ENCODE measurements at regions not wholly inside any gene's neighbourhood (a gene's known extent, or its start where the extent isn't known, plus 50 kb on each side); places are given as distances from the start of the nearest gene placed in this dataset.

DNA sequence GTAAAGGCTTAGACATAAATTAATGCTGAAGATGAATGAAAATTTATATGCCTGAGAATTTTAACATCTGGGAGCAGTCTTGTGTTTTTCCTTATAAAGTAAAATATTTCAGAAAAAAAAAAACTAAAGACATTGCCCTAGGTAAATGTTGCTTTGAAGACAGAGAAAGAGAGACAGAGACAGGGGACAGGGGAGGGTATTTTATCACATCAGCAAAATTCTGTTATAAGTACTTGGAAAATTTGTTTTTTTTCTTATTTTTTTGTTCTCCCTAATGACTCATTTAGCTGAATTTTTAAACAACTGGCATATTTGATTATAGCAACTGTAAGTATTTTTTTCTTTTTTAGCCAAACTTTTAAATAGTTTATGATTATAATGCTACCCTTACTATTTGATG, 1540.6 kb upstream of the GBE1 start:
- Histone ChIP-seq H3K79me2 (ENCODE audit: control insufficient read depth, insufficient read depth, low read length) (no peaks in the 10 kb centered on the region), H3K4me3 (no peak overlapping the region), H3K4me2 (ENCODE audit: control insufficient read depth, insufficient read depth) (no peak overlapping the region), H4K20me1 (ENCODE audit: control insufficient read depth, insufficient read depth) (no peaks in the 10 kb centered on the region), H2AFZ (ENCODE audit: control insufficient read depth, low read depth, low read length) (no peak overlapping the region), H3K4me1 (ENCODE audit: control insufficient read depth, insufficient read depth, low read length) (no peaks in the 10 kb centered on the region), H3K9me3 (replicated peaks; ENCODE audit: control insufficient read depth, insufficient read depth, low read length) (no peaks in the 10 kb centered on the region), H3K36me3 (ENCODE audit: control insufficient read depth in 2 of 2, insufficient read depth in 2 of 2, low read length in 1 of 2) (no peaks in the 10 kb centered on the region), H3K9ac (ENCODE audit: control insufficient read depth, insufficient read depth, low read length) (no peak overlapping the region), H3K27me3 (replicated peaks in 1 of 2; ENCODE audit: control insufficient read depth in 2 of 2, insufficient read depth in 2 of 2, low read length in 1 of 2) (no peaks in the 10 kb centered on the region), H3K27ac (ENCODE audit: control insufficient read depth, insufficient read depth) (no peak overlapping the region)
- DNase-seq (ENCODE audit: low read depth, low spot score) = no peak
- intact Hi-C loops (cut with micrococcal nuclease; ENCODE audit: unreplicated experiment) = no loop called here
- CTCF ChIA-PET = no interaction called here
- TF ChIP-seq, protein P1, sequence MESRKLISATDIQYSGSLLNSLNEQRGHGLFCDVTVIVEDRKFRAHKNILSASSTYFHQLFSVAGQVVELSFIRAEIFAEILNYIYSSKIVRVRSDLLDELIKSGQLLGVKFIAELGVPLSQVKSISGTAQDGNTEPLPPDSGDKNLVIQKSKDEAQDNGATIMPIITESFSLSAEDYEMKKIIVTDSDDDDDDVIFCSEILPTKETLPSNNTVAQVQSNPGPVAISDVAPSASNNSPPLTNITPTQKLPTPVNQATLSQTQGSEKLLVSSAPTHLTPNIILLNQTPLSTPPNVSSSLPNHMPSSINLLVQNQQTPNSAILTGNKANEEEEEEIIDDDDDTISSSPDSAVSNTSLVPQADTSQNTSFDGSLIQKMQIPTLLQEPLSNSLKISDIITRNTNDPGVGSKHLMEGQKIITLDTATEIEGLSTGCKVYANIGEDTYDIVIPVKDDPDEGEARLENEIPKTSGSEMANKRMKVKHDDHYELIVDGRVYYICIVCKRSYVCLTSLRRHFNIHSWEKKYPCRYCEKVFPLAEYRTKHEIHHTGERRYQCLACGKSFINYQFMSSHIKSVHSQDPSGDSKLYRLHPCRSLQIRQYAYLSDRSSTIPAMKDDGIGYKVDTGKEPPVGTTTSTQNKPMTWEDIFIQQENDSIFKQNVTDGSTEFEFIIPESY (IDR thresholded peaks at IDR 0.05) = no peak
- TF ChIP-seq GABPA (IDR thresholded peaks at IDR 0.05; ENCODE audit: low read depth) (no peak), EGR1 (IDR thresholded peaks at IDR 0.05; ENCODE audit: borderline replicate concordance in 1 of 2, low read depth in 2 of 2, low read length in 2 of 2) (no peak), SMARCA5 (IDR thresholded peaks at IDR 0.05) (no peak), RBBP5 (conservative IDR thresholded peaks at IDR 0.05) (no peak), RFX5 (IDR thresholded peaks at IDR 0.05; ENCODE audit: low read depth, low read length) (no peak), SMC3 (IDR thresholded peaks at IDR 0.05; ENCODE audit: borderline replicate concordance, low read length) (no peak), ZNF622 (IDR thresholded peaks at IDR 0.05) (no peak), HDGF (IDR thresholded peaks at IDR 0.05) (no peak), TCF3 (IDR thresholded peaks at IDR 0.05; ENCODE audit: borderline replicate concordance, insufficient read depth, low read depth, low read length) (no peak), ATF7 (IDR thresholded peaks at IDR 0.05; ENCODE audit: low read depth) (no peak)
- TF ChIP-seq, protein P2, sequence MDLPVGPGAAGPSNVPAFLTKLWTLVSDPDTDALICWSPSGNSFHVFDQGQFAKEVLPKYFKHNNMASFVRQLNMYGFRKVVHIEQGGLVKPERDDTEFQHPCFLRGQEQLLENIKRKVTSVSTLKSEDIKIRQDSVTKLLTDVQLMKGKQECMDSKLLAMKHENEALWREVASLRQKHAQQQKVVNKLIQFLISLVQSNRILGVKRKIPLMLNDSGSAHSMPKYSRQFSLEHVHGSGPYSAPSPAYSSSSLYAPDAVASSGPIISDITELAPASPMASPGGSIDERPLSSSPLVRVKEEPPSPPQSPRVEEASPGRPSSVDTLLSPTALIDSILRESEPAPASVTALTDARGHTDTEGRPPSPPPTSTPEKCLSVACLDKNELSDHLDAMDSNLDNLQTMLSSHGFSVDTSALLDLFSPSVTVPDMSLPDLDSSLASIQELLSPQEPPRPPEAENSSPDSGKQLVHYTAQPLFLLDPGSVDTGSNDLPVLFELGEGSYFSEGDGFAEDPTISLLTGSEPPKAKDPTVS (IDR thresholded peaks at IDR 0.05; ENCODE audit: low read depth, low read length) = no peak
- TF ChIP-seq, protein P3, sequence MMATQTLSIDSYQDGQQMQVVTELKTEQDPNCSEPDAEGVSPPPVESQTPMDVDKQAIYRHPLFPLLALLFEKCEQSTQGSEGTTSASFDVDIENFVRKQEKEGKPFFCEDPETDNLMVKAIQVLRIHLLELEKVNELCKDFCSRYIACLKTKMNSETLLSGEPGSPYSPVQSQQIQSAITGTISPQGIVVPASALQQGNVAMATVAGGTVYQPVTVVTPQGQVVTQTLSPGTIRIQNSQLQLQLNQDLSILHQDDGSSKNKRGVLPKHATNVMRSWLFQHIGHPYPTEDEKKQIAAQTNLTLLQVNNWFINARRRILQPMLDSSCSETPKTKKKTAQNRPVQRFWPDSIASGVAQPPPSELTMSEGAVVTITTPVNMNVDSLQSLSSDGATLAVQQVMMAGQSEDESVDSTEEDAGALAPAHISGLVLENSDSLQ (IDR thresholded peaks at IDR 0.05) = no peak
- TF ChIP-seq, protein P4, sequence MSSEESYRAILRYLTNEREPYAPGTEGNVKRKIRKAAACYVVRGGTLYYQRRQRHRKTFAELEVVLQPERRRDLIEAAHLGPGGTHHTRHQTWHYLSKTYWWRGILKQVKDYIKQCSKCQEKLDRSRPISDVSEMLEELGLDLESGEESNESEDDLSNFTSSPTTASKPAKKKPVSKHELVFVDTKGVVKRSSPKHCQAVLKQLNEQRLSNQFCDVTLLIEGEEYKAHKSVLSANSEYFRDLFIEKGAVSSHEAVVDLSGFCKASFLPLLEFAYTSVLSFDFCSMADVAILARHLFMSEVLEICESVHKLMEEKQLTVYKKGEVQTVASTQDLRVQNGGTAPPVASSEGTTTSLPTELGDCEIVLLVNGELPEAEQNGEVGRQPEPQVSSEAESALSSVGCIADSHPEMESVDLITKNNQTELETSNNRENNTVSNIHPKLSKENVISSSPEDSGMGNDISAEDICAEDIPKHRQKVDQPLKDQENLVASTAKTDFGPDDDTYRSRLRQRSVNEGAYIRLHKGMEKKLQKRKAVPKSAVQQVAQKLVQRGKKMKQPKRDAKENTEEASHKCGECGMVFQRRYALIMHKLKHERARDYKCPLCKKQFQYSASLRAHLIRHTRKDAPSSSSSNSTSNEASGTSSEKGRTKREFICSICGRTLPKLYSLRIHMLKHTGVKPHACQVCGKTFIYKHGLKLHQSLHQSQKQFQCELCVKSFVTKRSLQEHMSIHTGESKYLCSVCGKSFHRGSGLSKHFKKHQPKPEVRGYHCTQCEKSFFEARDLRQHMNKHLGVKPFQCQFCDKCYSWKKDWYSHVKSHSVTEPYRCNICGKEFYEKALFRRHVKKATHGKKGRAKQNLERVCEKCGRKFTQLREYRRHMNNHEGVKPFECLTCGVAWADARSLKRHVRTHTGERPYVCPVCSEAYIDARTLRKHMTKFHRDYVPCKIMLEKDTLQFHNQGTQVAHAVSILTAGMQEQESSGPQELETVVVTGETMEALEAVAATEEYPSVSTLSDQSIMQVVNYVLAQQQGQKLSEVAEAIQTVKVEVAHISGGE (CRISPR knock-in tag; IDR thresholded peaks at IDR 0.05) = no peak
- no peak for FAIRE-seq
- in situ Hi-C loops (cut with MboI) = no loop called here
- no TSS peak for BruUV-seq (replicated peaks)
- POLR2A ChIA-PET = no interaction called here
- no peak for ATAC-seq
- RAD21 ChIA-PET (ENCODE audit: unreplicated experiment) = no interaction called here
- SMC1A ChIA-PET (ENCODE audit: uncharacterized antibody, unreplicated experiment) = no interaction called here

All from GM12878 (cell line).